Mesothelial cell of epicardium (in vitro differentiated cells): ENCODE measurements at regions not wholly inside any gene's neighbourhood (a gene's known extent, or its start where the extent isn't known, plus 50 kb on each side); places are given as distances from the start of the nearest gene placed in this dataset.

ENCODE experiments used
- DNase-seq, 2 experiments: peaks; one replicate each; pipeline ENCODE4 v3.0.0; 2021; ENCODE audit warnings: low spot score in 2 of 2; ENCODE audit not compliant: unreplicated experiment in 2 of 2
- H3K27ac Mint-ChIP-seq: 2 replicates; pipeline ENCODE4 v1.8.0; 2021; ENCODE audit warnings: mixed read lengths
- H3K27me3 Mint-ChIP-seq: 2 replicates; pipeline ENCODE4 v1.8.0; 2021; ENCODE audit warnings: low read depth, mixed read lengths
- H3K36me3 Mint-ChIP-seq: 2 replicates; pipeline ENCODE4 v1.8.0; 2021; ENCODE audit warnings: mixed read lengths
- H3K4me1 Mint-ChIP-seq: 2 replicates; pipeline ENCODE4 v1.8.0; 2021; ENCODE audit warnings: mixed read lengths
- H3K4me3 Mint-ChIP-seq: 2 replicates; pipeline ENCODE4 v1.8.0; 2021; ENCODE audit warnings: mild to moderate bottlenecking, moderate library complexity, mixed read lengths
- H3K9me3 Mint-ChIP-seq: 2 replicates; pipeline ENCODE4 v1.8.0; 2021; ENCODE audit warnings: mixed read lengths
- CTCF ChIP-seq: fragments of 200-600 bp; sonication (generic); IDR thresholded peaks from one replicate; pipeline ENCODE4 v1.5.0; 2021; ENCODE audit warnings: antibody characterized with exemption; ENCODE audit not compliant: unreplicated experiment

- Mint-ChIP-seq H3K27ac (no peak overlapping the region), H3K4me3 (no peak overlapping the region), H3K27me3 (no peaks in the 10 kb centered on the region), H3K36me3 (no peaks in the 10 kb centered on the region), H3K9me3 (no peaks in the 10 kb centered on the region), H3K4me1 (peaks cover 25% of the 10 kb centered on the region)
- no peak for DNase-seq
- TF ChIP-seq CTCF, result no peak
Measured at GRCh38 chr1:87592156-87592555, 263.5 kb downstream of the LMO4 start.

- Mint-ChIP-seq H3K4me1 (peaks cover 41% of the 10 kb centered on the region), H3K27ac (peak overlapping the region; percentile 75), H3K27me3 (no peaks in the 10 kb centered on the region), H3K36me3 (no peaks in the 10 kb centered on the region), H3K9me3 (no peaks in the 10 kb centered on the region), H3K4me3 (no peak overlapping the region)
- no peak for TF ChIP-seq CTCF
- no peak for DNase-seq
Measured at GRCh38 chr1:87594736-87595383, 266.2 kb downstream of the LMO4 start.

- TF ChIP-seq CTCF, result no peak
- Mint-ChIP-seq H3K9me3 (no peaks in the 10 kb centered on the region), H3K4me3 (no peak overlapping the region), H3K27me3 (no peaks in the 10 kb centered on the region), H3K4me1 (peaks cover 46% of the 10 kb centered on the region), H3K36me3 (no peaks in the 10 kb centered on the region), H3K27ac (peak overlapping the region; percentile 75)
- DNase-seq, result no peak
Measured at GRCh38 chr1:87595384-87595781, 266.7 kb downstream of the LMO4 start.

GRCh38 chr1:87598429-87598828 lies 269.7 kb downstream of the LMO4 start:
- Mint-ChIP-seq H3K9me3 (no peaks in the 10 kb centered on the region), H3K4me1 (peaks cover 62% of the 10 kb centered on the region), H3K27me3 (no peaks in the 10 kb centered on the region), H3K27ac (peak overlapping the region; percentile 84), H3K36me3 (no peaks in the 10 kb centered on the region), H3K4me3 (no peak overlapping the region)
- no peak for TF ChIP-seq CTCF
- no peak for DNase-seq

- peaks cover 5% of the 10 kb centered on the region for H3K9me3 Mint-ChIP-seq
- DNase-seq, result no peak
- H3K27me3 Mint-ChIP-seq, result no peaks in the 10 kb centered on the region
- H3K4me1 Mint-ChIP-seq, result peaks cover 64% of the 10 kb centered on the region
- H3K27ac Mint-ChIP-seq, result peak overlapping the region; percentile 84
- H3K36me3 Mint-ChIP-seq, result peaks cover 3% of the 10 kb centered on the region
- no peak for TF ChIP-seq CTCF
- H3K4me3 Mint-ChIP-seq, result no peak overlapping the region
Measured at GRCh38 chr1:87599569-87599968, 270.9 kb downstream of the LMO4 start.
